Esophagus muscularis mucosa (tissue), 4 donors: ENCODE measurements at regions not wholly inside any gene's neighbourhood (a gene's known extent, or its start where the extent isn't known, plus 50 kb on each side); places are given as distances from the start of the nearest gene placed in this dataset.

Experiments used
- DNase-seq: peaks from one replicate; pipeline ENCODE4 v3.0.0-alpha.2; 2017; ENCODE audit errors: extremely low spot score
- H3K27ac ChIP-seq, 4 donors: fragments of 200-600 bp; sonication (generic); replicated peaks in 1 of 4; 1 replicate in 3 of 4; 2 replicates in 1 of 4; pipeline ENCODE4 v1.5.1; 2016 to 2019; ENCODE audit warnings: mild to moderate bottlenecking in 1 of 4
- H3K27me3 ChIP-seq, 4 donors: fragments of 200-600 bp; sonication (generic); one replicate each; pipeline versions ENCODE4 v1.5.1 to v1.6.0; 2016 to 2019
- H3K36me3 ChIP-seq, 4 donors: fragments of 200-600 bp; sonication (generic); one replicate each; pipeline ENCODE4 v1.5.1; 2016 to 2019
- H3K4me1 ChIP-seq, 4 donors: fragments of 200-600 bp; sonication (generic); one replicate each; pipeline ENCODE4 v1.5.1; 2016 to 2019
- H3K4me3 ChIP-seq, 4 donors: fragments of 200-600 bp; sonication (generic); 1 replicate in 2 of 4; 2 replicates in 2 of 4; pipeline ENCODE4 v1.5.1; 2016 to 2019; ENCODE audit warnings: mild to moderate bottlenecking in 4 of 4, moderate library complexity in 1 of 4
- H3K9me3 ChIP-seq, 4 donors: fragments of 200-600 bp; sonication (generic); 1 replicate in 3 of 4; 2 replicates in 1 of 4; pipeline ENCODE4 v1.5.1; 2016 to 2019
- CTCF ChIP-seq, 3 experiments: fragments of 200-600 bp in 2 of 3; fragments of 450-650 bp in 1 of 3; sonication (generic) in 2 of 3; IDR thresholded peaks; one replicate each; pipeline ENCODE4 v1.5.1; 2017 to 2019; ENCODE audit warnings: antibody characterized with exemption in 3 of 3, mild to moderate bottlenecking in 2 of 3, moderate library complexity in 1 of 3
- EP300 ChIP-seq: sonication (generic); formaldehyde crosslinking; IDR thresholded peaks from one replicate; pipeline ENCODE4 v1.6.1; 2017; ENCODE audit warnings: antibody characterized with exemption
- POLR2A ChIP-seq: fragments of 450-650 bp; IDR thresholded peaks from one replicate; pipeline ENCODE4 v1.6.1; 2017; ENCODE audit warnings: antibody characterized with exemption, moderate library complexity, mild to moderate bottlenecking, low read depth
- POLR2AphosphoS5 ChIP-seq, 2 donors: sonication (generic); formaldehyde crosslinking; IDR thresholded peaks; one replicate each; pipeline ENCODE4 v1.6.1; 2017; ENCODE audit warnings: antibody characterized with exemption in 2 of 2
- WGBS: methylation state at CpG from one replicate; pipeline ENCODE4 v1.1.5; 2018; 5-methylcytosine and 5-hydroxymethylcytosine counted together
- intact Hi-C: fragments of 100-400 bp; cut with DNase I; formaldehyde crosslinking; loops from one replicate; pipeline ENCODE4 v1.15.1; 2023

DNA sequence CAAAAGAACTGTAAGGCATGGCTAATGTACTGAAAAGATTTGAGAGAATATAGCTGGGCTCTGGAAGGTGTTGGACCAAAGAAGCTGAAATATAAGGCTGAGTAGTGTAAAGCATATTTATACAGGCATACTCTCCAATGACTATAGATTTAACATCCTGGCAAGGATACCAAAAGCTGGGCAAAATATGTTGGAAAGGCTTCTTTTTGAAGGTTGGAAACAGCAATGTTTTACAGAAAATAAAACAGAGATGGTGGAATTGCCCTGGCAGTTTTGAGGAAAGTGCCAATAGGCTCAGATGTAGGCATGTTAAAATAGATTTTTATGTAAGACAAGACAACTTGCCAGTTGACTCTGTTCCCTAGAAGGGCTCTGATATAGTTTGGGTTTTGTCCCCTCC is 184.1 kb upstream of the SHISA6 start:
- Histone ChIP-seq H3K4me3 (no peak overlapping the region), H3K27me3 (no peaks in the 10 kb centered on the region), H3K4me1 (no peaks in the 10 kb centered on the region), H3K36me3 (no peaks in the 10 kb centered on the region), H3K27ac (no peak overlapping the region), H3K9me3 (peaks cover 0 to 12% (median 9%) of the 10 kb centered on the region in 4 donors)
- DNase-seq, result no peak
- intact Hi-C loops, result no loop called here
- TF ChIP-seq POLR2A (no peak), CTCF (IDR thresholded peaks at IDR 0.05) (no peak), EP300 (no peak), POLR2AphosphoS5 (IDR thresholded peaks at IDR 0.05) (no peak)

GRCh38 chr17:11053846-11054245 is 187.2 kb upstream of the SHISA6 start:
- intact Hi-C loops, result no loop called here
- DNase-seq, result no peak
- WGBS, result 70% methylated on average over 3 of the region's 3 CpGs

GRCh38 chr17:11049539-11049938 is 191.5 kb upstream of the SHISA6 start:
- H3K27me3 ChIP-seq, result no peaks in the 10 kb centered on the region
- TF ChIP-seq POLR2A, result no peak
- TF ChIP-seq POLR2AphosphoS5 (IDR thresholded peaks at IDR 0.05), result no peak
- no peak for TF ChIP-seq EP300
- TF ChIP-seq CTCF (IDR thresholded peaks at IDR 0.05), result no peak
- no peaks in the 10 kb centered on the region for H3K36me3 ChIP-seq
- H3K4me1 ChIP-seq, result no peaks in the 10 kb centered on the region
- WGBS, result 67% methylated on average over 2 of the region's 2 CpGs
- intact Hi-C loops, result no loop called here
- no peak overlapping the region for H3K4me3 ChIP-seq
- no peak overlapping the region for H3K27ac ChIP-seq
- peaks cover 0 to 7% (median 0%) of the 10 kb centered on the region in 4 donors for H3K9me3 ChIP-seq
- DNase-seq, result no peak

More at GRCh38 chr17:11053846-11054245, 187.2 kb upstream of the SHISA6 start:
- no peak for TF ChIP-seq CTCF (IDR thresholded peaks at IDR 0.05)
- TF ChIP-seq POLR2AphosphoS5 (IDR thresholded peaks at IDR 0.05), result no peak
- no peak for TF ChIP-seq POLR2A
- TF ChIP-seq EP300, result no peak
- no peaks in the 10 kb centered on the region for H3K4me1 ChIP-seq
- H3K4me3 ChIP-seq, result no peak overlapping the region
- H3K27ac ChIP-seq, result no peak overlapping the region
- no peaks in the 10 kb centered on the region for H3K36me3 ChIP-seq
- H3K27me3 ChIP-seq, result no peaks in the 10 kb centered on the region
- peaks cover 0 to 5% (median 0%) of the 10 kb centered on the region in 4 donors for H3K9me3 ChIP-seq

- no peaks in the 10 kb centered on the region for H3K4me1 ChIP-seq
Measured at GRCh38 chr17:11047228-11047627, 193.8 kb upstream of the SHISA6 start.

More at GRCh38 chr17:11047228-11047627, 193.8 kb upstream of the SHISA6 start:
- intact Hi-C loops, result no loop called here
- Histone ChIP-seq H3K27me3 (no peaks in the 10 kb centered on the region), H3K9me3 (peaks cover 0 to 7% (median 0%) of the 10 kb centered on the region in 4 donors), H3K36me3 (no peaks in the 10 kb centered on the region), H3K27ac (no peak overlapping the region), H3K4me3 (no peak overlapping the region)
- WGBS, result 85% methylated on average over 2 of the region's 2 CpGs
- DNase-seq, result no peak
- no peak for TF ChIP-seq POLR2A
- TF ChIP-seq POLR2AphosphoS5 (IDR thresholded peaks at IDR 0.05), result no peak
- TF ChIP-seq EP300, result no peak
- no peak for TF ChIP-seq CTCF (IDR thresholded peaks at IDR 0.05)
